Panc1 (cell line): ENCODE measurements at regions not wholly inside any gene's neighbourhood (a gene's known extent, or its start where the extent isn't known, plus 50 kb on each side); places are given as distances from the start of the nearest gene placed in this dataset.

Experiments used
- ATAC-seq: fragments of 200-7000 bp; cut with Tn5 transposase; 2 replicates; pipeline ENCODE4 v1.9.1; 2020; ENCODE audit warnings: mild to moderate bottlenecking, moderate library complexity
- BruUV-seq: library from RNA; stranded (reverse); fragments of 400-500 nt; replicated peaks from 2 replicates; lab custom pipeline; 2021; lab: Mats Ljungman, UMichigan
- CTCF ChIA-PET: fragments of 300-600 bp; sonication (Branson Sonifier 250); formaldehyde crosslinking; loops from one replicate; lab custom pipeline; 2022; ENCODE audit warnings: antibody characterized with exemption; lab: Charles Lee
- POLR2A ChIA-PET: fragments of 300-600 bp; sonication (Branson Sonifier 250); formaldehyde crosslinking; loops from one replicate; lab custom pipeline; 2022; ENCODE audit warnings: antibody characterized with exemption; lab: Charles Lee
- DNase-seq: peaks from one replicate; pipeline ENCODE4 v3.0.0-alpha.2; 2010; ENCODE audit warnings: low read depth, low spot score
- H3K27ac ChIP-seq: 2 replicates; pipeline ENCODE4 v1.5.1; 2011; ENCODE audit warnings: mild to moderate bottlenecking, low read length, inconsistent platforms
- H3K27me3 ChIP-seq: fragments of 200-500 bp; sonication (Bioruptor generic); 2 replicates; pipeline ENCODE4 v1.6.0; 2014; ENCODE audit warnings: low read length, inconsistent platforms; ENCODE audit not compliant: control insufficient read depth, insufficient read depth
- H3K36me3 ChIP-seq: fragments of 200-500 bp; sonication (Bioruptor generic); 2 replicates; pipeline ENCODE4 v1.5.1; 2014; ENCODE audit warnings: inconsistent platforms, mild to moderate bottlenecking, low read length, moderate library complexity; ENCODE audit not compliant: control insufficient read depth, insufficient read depth
- H3K4me1 ChIP-seq: 2 replicates; pipeline ENCODE4 v1.5.1; 2011; ENCODE audit warnings: inconsistent platforms, mild to moderate bottlenecking, low read length, moderate library complexity; ENCODE audit not compliant: control insufficient read depth, insufficient read depth
- H3K4me3 ChIP-seq, 2 experiments: 2 replicates each; pipeline ENCODE4 v1.5.1; 2011 to 2012; ENCODE audit warnings: low read depth in 2 of 2, low read length in 2 of 2, mild to moderate bottlenecking in 2 of 2, inconsistent platforms in 1 of 2, moderate library complexity in 1 of 2
- H3K9me3 ChIP-seq: fragments of 200-500 bp; sonication (Bioruptor generic); 2 replicates; pipeline ENCODE4 v1.5.1; 2014; ENCODE audit warnings: low read depth, mild to moderate bottlenecking, inconsistent platforms, low read length, moderate library complexity; ENCODE audit not compliant: control insufficient read depth, insufficient read depth
- POLR2AphosphoS5 ChIP-seq: IDR thresholded peaks from 2 replicates; pipeline ENCODE4 v1.6.1; 2012; ENCODE audit warnings: mild to moderate bottlenecking, low read depth, low read length, moderate library complexity
- SIN3A ChIP-seq: IDR thresholded peaks from 2 replicates; pipeline ENCODE4 v1.6.1; 2012; ENCODE audit warnings: low read depth, mild to moderate bottlenecking, low read length, moderate library complexity, borderline replicate concordance; ENCODE audit not compliant: insufficient read depth
- TCF7L2 ChIP-seq: IDR thresholded peaks from 2 replicates; pipeline ENCODE4 v1.6.1; 2011; ENCODE audit warnings: mild to moderate bottlenecking, low read depth, low read length, inconsistent platforms
- in situ Hi-C: cut with HindIII; loops from 2 replicates; pipeline ENCODE4 v1.10.0; 2016; ENCODE audit warnings: low sequenced_read_pairs, low pct_unique_long_range_greater_than_20kb
- intact Hi-C: fragments of 100-400 bp; cut with micrococcal nuclease; formaldehyde crosslinking; loops from one replicate; pipeline ENCODE4 v1.10.0; 2022; ENCODE audit not compliant: unreplicated experiment
- TF ChIP-seq, protein P1 (sequence below), 2 experiments: IDR thresholded peaks; 2 replicates each; pipeline ENCODE4 v1.6.1; 2011 to 2012; ENCODE audit warnings: low read depth in 2 of 2, control low read depth in 1 of 2, low read length in 1 of 2, mild to moderate bottlenecking in 1 of 2, moderate library complexity in 1 of 2; ENCODE audit not compliant: insufficient read depth in 1 of 2
- TF ChIP-seq, protein P2 (sequence below): fragments of 450-650 bp; IDR thresholded peaks from 2 replicates; pipeline ENCODE4 v1.5.1; 2017; ENCODE audit warnings: mild to moderate bottlenecking

DNA sequence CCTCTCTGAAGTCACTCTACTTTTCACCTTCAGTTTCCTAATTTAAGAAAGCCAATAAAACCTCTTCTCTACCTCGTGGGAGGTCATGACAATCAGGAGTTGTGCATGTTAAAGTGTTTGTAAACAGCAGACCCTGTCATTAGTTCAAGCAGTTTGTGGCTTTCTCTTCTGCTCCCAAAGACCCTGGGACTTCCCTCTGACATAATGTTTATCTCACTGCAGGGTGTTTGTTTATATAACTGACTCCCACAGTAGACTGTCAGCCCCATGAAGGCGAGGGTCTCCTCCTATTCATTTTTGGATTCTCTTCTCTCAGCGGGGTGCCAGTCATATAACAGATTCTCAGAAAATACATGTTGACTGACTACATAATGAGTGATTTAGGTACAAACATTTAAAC lies 360.0 kb upstream of the ZNF462 start:
- ATAC-seq (no peak), DNase-seq (no peak)
- Histone ChIP-seq H3K4me1 (no peaks in the 10 kb centered on the region), H3K27ac (no peak overlapping the region), H3K9me3 (no peaks in the 10 kb centered on the region), H3K36me3 (no peaks in the 10 kb centered on the region), H3K4me3 (no peak overlapping the region), H3K27me3 (no peaks in the 10 kb centered on the region)
- intact Hi-C loops (no loop called here), in situ Hi-C loops (no loop called here)
- TF ChIP-seq SIN3A (no peak), POLR2AphosphoS5 (no peak), TCF7L2 (no peak)
- TF ChIP-seq, protein P1, sequence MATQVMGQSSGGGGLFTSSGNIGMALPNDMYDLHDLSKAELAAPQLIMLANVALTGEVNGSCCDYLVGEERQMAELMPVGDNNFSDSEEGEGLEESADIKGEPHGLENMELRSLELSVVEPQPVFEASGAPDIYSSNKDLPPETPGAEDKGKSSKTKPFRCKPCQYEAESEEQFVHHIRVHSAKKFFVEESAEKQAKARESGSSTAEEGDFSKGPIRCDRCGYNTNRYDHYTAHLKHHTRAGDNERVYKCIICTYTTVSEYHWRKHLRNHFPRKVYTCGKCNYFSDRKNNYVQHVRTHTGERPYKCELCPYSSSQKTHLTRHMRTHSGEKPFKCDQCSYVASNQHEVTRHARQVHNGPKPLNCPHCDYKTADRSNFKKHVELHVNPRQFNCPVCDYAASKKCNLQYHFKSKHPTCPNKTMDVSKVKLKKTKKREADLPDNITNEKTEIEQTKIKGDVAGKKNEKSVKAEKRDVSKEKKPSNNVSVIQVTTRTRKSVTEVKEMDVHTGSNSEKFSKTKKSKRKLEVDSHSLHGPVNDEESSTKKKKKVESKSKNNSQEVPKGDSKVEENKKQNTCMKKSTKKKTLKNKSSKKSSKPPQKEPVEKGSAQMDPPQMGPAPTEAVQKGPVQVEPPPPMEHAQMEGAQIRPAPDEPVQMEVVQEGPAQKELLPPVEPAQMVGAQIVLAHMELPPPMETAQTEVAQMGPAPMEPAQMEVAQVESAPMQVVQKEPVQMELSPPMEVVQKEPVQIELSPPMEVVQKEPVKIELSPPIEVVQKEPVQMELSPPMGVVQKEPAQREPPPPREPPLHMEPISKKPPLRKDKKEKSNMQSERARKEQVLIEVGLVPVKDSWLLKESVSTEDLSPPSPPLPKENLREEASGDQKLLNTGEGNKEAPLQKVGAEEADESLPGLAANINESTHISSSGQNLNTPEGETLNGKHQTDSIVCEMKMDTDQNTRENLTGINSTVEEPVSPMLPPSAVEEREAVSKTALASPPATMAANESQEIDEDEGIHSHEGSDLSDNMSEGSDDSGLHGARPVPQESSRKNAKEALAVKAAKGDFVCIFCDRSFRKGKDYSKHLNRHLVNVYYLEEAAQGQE (IDR thresholded peaks at IDR 0.05; ENCODE audit: insufficient read depth in 1 of 2, low read depth in 2 of 2, low read length in 1 of 2): no peak
- TF ChIP-seq, protein P2, sequence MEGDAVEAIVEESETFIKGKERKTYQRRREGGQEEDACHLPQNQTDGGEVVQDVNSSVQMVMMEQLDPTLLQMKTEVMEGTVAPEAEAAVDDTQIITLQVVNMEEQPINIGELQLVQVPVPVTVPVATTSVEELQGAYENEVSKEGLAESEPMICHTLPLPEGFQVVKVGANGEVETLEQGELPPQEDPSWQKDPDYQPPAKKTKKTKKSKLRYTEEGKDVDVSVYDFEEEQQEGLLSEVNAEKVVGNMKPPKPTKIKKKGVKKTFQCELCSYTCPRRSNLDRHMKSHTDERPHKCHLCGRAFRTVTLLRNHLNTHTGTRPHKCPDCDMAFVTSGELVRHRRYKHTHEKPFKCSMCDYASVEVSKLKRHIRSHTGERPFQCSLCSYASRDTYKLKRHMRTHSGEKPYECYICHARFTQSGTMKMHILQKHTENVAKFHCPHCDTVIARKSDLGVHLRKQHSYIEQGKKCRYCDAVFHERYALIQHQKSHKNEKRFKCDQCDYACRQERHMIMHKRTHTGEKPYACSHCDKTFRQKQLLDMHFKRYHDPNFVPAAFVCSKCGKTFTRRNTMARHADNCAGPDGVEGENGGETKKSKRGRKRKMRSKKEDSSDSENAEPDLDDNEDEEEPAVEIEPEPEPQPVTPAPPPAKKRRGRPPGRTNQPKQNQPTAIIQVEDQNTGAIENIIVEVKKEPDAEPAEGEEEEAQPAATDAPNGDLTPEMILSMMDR: no peak
- no TSS peak for BruUV-seq
- CTCF ChIA-PET: no interaction called here
- POLR2A ChIA-PET: no interaction called here

DNA sequence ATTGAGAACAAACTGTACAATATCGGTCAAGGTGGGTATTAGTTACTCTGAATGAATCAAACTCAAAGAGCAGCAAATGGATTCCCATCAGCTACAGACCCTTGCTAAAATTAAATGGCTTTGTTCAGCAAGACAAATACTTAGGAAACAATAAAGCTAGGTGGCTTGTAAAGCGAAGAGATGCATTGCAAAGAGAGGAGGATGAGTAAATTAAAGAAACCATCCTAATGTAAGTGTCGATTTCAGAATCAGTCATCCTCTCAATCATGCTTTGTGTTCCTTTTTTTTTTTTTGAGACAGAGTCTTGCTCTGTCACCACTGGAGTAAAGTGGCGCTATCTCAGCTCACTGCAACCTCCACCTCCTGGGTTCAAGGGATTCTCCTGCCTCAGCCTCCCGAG lies 359.2 kb upstream of the ZNF462 start:
- TF ChIP-seq, protein P2: no peak
- no peak for TF ChIP-seq TCF7L2
- no peak for TF ChIP-seq SIN3A
- TF ChIP-seq, protein P1 (IDR thresholded peaks at IDR 0.05; ENCODE audit: insufficient read depth in 1 of 2, low read depth in 2 of 2, low read length in 1 of 2): no peak
- no peak for TF ChIP-seq POLR2AphosphoS5
- intact Hi-C loops (no loop called here), in situ Hi-C loops (no loop called here)
- no peaks in the 10 kb centered on the region for H3K4me1 ChIP-seq
- H3K9me3 ChIP-seq: no peaks in the 10 kb centered on the region
- no peak for DNase-seq
- H3K4me3 ChIP-seq: no peak overlapping the region
- ChIA-PET POLR2A (no interaction called here), CTCF (no interaction called here)
- no TSS peak for BruUV-seq
- H3K27me3 ChIP-seq: no peaks in the 10 kb centered on the region
- no peaks in the 10 kb centered on the region for H3K36me3 ChIP-seq
- no peak overlapping the region for H3K27ac ChIP-seq
- no peak for ATAC-seq
